Progenitor cell of endocrine pancreas (in vitro differentiated cells): ENCODE measurements at regions not wholly inside any gene's neighbourhood (a gene's known extent, or its start where the extent isn't known, plus 50 kb on each side); places are given as distances from the start of the nearest gene placed in this dataset.

Experiments
- DNase-seq: peaks from one replicate; pipeline ENCODE4 v3.0.0; 2021; ENCODE audit warnings: low spot score; ENCODE audit not compliant: unreplicated experiment
- H3K27ac Mint-ChIP-seq: 2 replicates; pipeline ENCODE4 v1.8.0; 2021; ENCODE audit warnings: mild to moderate bottlenecking, moderate library complexity, mixed read lengths
- H3K27me3 Mint-ChIP-seq: 2 replicates; pipeline ENCODE4 v1.8.0; 2021; ENCODE audit warnings: mixed read lengths
- H3K36me3 Mint-ChIP-seq: 2 replicates; pipeline ENCODE4 v1.8.0; 2022; ENCODE audit warnings: mixed read lengths; ENCODE audit not compliant: insufficient read depth
- H3K4me1 Mint-ChIP-seq: 2 replicates; pipeline ENCODE4 v1.8.0; 2021; ENCODE audit warnings: low read depth, mixed read lengths
- H3K4me3 Mint-ChIP-seq: 2 replicates; pipeline ENCODE4 v1.8.0; 2021; ENCODE audit warnings: low read depth, mild to moderate bottlenecking, moderate library complexity, mixed read lengths
- H3K9me3 Mint-ChIP-seq: 2 replicates; pipeline ENCODE4 v1.8.0; 2021; ENCODE audit warnings: low read depth, mixed read lengths
- TF ChIP-seq, protein P1 (sequence below): fragments of 200-600 bp; sonication (generic); IDR thresholded peaks from one replicate; pipeline ENCODE4 v1.5.0; 2021; ENCODE audit warnings: antibody characterized with exemption, mild to moderate bottlenecking; ENCODE audit not compliant: unreplicated experiment

GRCh38 chr22:49580024-49580423 is 247.6 kb downstream of the BRD1 start:
- H3K36me3 Mint-ChIP-seq, result no peaks in the 10 kb centered on the region
- no peak overlapping the region for H3K27ac Mint-ChIP-seq
- H3K27me3 Mint-ChIP-seq, result peaks cover 6% of the 10 kb centered on the region
- H3K4me1 Mint-ChIP-seq, result no peaks in the 10 kb centered on the region
- H3K9me3 Mint-ChIP-seq, result no peaks in the 10 kb centered on the region
- H3K4me3 Mint-ChIP-seq, result no peak overlapping the region
- no peak for DNase-seq
- TF ChIP-seq, protein P1, sequence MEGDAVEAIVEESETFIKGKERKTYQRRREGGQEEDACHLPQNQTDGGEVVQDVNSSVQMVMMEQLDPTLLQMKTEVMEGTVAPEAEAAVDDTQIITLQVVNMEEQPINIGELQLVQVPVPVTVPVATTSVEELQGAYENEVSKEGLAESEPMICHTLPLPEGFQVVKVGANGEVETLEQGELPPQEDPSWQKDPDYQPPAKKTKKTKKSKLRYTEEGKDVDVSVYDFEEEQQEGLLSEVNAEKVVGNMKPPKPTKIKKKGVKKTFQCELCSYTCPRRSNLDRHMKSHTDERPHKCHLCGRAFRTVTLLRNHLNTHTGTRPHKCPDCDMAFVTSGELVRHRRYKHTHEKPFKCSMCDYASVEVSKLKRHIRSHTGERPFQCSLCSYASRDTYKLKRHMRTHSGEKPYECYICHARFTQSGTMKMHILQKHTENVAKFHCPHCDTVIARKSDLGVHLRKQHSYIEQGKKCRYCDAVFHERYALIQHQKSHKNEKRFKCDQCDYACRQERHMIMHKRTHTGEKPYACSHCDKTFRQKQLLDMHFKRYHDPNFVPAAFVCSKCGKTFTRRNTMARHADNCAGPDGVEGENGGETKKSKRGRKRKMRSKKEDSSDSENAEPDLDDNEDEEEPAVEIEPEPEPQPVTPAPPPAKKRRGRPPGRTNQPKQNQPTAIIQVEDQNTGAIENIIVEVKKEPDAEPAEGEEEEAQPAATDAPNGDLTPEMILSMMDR, result no peak

DNA sequence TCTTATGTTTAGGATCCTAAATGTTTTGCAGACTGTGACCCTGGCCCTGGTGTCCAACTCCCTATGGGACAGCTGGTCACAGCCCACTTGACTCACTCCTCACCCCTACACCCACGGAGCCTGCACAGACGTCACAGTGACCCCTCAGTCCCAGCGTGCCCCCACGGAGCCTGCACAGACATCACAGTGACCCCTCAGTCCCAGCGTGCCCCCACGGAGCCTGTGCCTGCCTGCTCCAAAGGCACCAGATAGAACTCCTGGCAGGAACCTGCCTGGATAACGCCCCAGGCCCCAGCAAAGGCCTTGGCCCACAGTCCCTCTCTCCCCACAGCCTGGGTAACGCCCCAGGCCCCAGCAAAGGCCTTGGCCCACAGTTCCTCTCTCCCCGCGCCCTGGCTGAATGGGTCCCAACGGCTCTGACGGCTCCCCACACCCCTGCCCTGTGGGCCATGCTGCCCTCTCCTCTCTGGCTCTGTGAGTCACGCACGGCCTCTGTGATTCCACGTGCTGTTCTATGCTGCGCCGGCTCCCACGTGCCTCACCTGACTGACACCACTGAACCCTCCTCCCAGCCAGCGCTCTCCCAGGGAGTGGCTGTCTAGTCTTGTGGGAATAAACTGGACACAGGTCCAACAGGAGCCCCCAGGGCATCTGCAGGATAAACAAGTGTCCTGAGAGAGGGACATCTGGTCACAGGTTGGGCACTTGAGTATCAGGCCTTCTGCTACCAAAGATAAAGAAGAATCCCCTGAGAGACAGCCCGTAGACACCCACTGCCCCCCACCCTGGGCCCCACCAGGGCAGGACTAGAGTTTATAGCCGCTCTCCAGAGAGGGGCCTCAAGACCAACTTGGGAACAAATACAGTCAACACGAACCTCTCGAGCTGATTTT is 250.3 kb downstream of the BRD1 start:
- Mint-ChIP-seq H3K27me3 (no peaks in the 10 kb centered on the region), H3K27ac (no peak overlapping the region), H3K4me3 (no peak overlapping the region), H3K4me1 (no peaks in the 10 kb centered on the region), H3K36me3 (no peaks in the 10 kb centered on the region), H3K9me3 (no peaks in the 10 kb centered on the region)
- TF ChIP-seq, protein P1, result no peak
- no peak for DNase-seq

DNA sequence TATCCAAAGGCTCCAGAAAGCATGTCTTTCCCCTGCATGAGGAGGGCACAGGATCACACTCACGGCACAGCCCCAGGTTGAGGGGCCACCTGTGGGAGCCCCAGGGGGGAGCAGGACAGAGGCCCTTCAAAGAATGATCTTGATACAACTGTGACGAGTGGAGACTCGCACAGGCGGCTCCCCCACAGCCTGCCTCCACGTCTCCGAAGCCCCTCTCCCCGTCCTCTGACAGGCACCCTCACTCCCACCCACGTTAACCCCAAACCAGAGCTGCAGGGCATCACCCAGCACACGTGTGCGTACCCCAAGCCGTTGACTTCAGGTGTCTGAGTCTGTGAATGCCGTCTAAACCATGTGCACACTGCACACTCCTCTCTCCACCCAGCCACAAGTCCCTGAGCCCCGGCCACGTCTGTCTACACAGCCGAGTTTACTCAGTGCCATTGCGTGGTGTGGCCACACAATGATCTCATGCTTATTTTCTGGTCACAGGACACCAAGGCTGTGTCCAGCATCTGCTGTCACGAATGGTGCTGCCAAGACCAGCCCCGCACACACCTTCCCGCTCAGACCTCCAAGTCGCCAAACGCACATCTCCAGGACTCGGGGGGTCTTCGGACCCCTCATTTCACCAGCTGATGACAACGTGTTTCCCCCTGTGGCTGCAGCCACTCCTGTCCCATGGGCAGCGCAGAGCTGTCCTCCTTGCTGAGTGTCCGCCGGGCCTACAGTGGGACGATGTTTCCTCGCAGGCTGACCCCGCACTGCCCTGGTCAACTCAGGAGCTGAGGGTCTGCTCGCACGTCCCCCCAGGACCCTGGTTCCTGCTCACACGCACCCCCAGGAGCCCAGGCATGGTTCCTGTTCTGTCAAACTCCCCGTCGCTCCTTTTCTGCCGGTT is 251.2 kb downstream of the BRD1 start:
- DNase-seq, result no peak
- Mint-ChIP-seq H3K36me3 (no peaks in the 10 kb centered on the region), H3K27me3 (no peaks in the 10 kb centered on the region), H3K9me3 (no peaks in the 10 kb centered on the region), H3K4me1 (no peaks in the 10 kb centered on the region), H3K27ac (no peak overlapping the region), H3K4me3 (no peak overlapping the region)
- TF ChIP-seq, protein P1, result no peak

GRCh38 chr22:49575703-49576081 is 252.0 kb downstream of the BRD1 start:
- Mint-ChIP-seq H3K9me3 (no peaks in the 10 kb centered on the region), H3K4me3 (no peak overlapping the region), H3K27ac (no peak overlapping the region), H3K4me1 (no peaks in the 10 kb centered on the region), H3K27me3 (no peaks in the 10 kb centered on the region), H3K36me3 (no peaks in the 10 kb centered on the region)
- DNase-seq, result no peak
- TF ChIP-seq, protein P1, result no peak
